Endothelial cell of umbilical vein (primary cell): ENCODE measurements at regions not wholly inside any gene's neighbourhood (a gene's known extent, or its start where the extent isn't known, plus 50 kb on each side); places are given as distances from the start of the nearest gene placed in this dataset.

Source experiments
- BruUV-seq: library from RNA; stranded (reverse); fragments of 400-500 nt; replicated peaks from 2 replicates; lab custom pipeline; 2021; lab: Mats Ljungman, UMichigan
- CTCF ChIA-PET: fragments of 300-600, 350-600 bp; sonication (Branson Sonifier 250); formaldehyde crosslinking; loops from one replicate; lab custom pipeline; 2021; ENCODE audit warnings: antibody characterized with exemption, inconsistent platforms; lab: Charles Lee
- POLR2A ChIA-PET: fragments of 300-600, 350-600 bp; sonication (Branson Sonifier 250); formaldehyde crosslinking; loops from one replicate; lab custom pipeline; 2021; ENCODE audit warnings: antibody characterized with exemption, inconsistent platforms; lab: Charles Lee
- DNase-seq: peaks from one replicate; pipeline ENCODE4 v3.0.0-alpha.2; 2011; ENCODE audit warnings: low read depth, low spot score
- FAIRE-seq: peaks from 2 replicates; lab custom pipeline; 2011; peaks lifted over from hg19 to GRCh38; lab: Jason Lieb, UNC
- H2AFZ ChIP-seq: 2 replicates; pipeline ENCODE4 v1.6.0; 2012; ENCODE audit warnings: low read depth, low read length, control low read depth, inconsistent platforms
- H3K27ac ChIP-seq: 2 replicates; pipeline ENCODE4 v1.5.1; 2011; ENCODE audit warnings: low read depth, mild to moderate bottlenecking, control low read depth, low read length, moderate library complexity; ENCODE audit not compliant: insufficient read depth
- H3K27me3 ChIP-seq, 2 experiments: 2 replicates each; pipeline versions ENCODE4 v1.6.0 to v1.6.1; 2011; ENCODE audit warnings: low read length in 2 of 2, mixed read lengths in 1 of 2; ENCODE audit not compliant: control insufficient read depth in 2 of 2, insufficient read depth in 2 of 2
- H3K36me3 ChIP-seq, 2 experiments: 2 replicates in 1 of 2; 3 replicates in 1 of 2; pipeline ENCODE4 v1.5.1; 2011; ENCODE audit warnings: low read length in 2 of 2, mild to moderate bottlenecking in 1 of 2, moderate library complexity in 1 of 2; ENCODE audit not compliant: control insufficient read depth in 2 of 2, insufficient read depth in 2 of 2; ENCODE audit errors: extremely low read depth in 1 of 2
- H3K4me1 ChIP-seq: 3 replicates; pipeline ENCODE4 v1.5.1; 2011; ENCODE audit warnings: mild to moderate bottlenecking, low read length; ENCODE audit not compliant: control insufficient read depth, insufficient read depth; ENCODE audit errors: extremely low read depth
- H3K4me2 ChIP-seq: 2 replicates; pipeline ENCODE4 v1.6.1; 2011; ENCODE audit warnings: low read length, control low read depth, mixed read lengths; ENCODE audit not compliant: insufficient read depth
- H3K4me3 ChIP-seq, 3 experiments: fragments of 200-600 bp in 1 of 3; sonication (generic), shearing (Covaris generic) in 1 of 3; replicated peaks in 1 of 3; 2 replicates each; pipeline ENCODE4 v1.5.1; 2011 to 2016; ENCODE audit warnings: control low read depth in 3 of 3, low read length in 3 of 3, mild to moderate bottlenecking in 2 of 3, inconsistent platforms in 1 of 3, low read depth in 1 of 3, moderate library complexity in 1 of 3; ENCODE audit not compliant: insufficient read depth in 1 of 3
- H3K79me2 ChIP-seq: 2 replicates; pipeline ENCODE4 v1.6.0; 2012; ENCODE audit warnings: low read length, inconsistent platforms; ENCODE audit not compliant: control insufficient read depth, insufficient read depth
- H3K9ac ChIP-seq: replicated peaks from 2 replicates; pipeline ENCODE3; 2011; ENCODE audit warnings: low read length, control low read depth; ENCODE audit not compliant: insufficient read depth; ENCODE audit errors: extremely low read depth
- H3K9me1 ChIP-seq: replicated peaks from 3 replicates; pipeline ENCODE4 v1.6.0; 2011; ENCODE audit warnings: mild to moderate bottlenecking, low read length; ENCODE audit not compliant: control insufficient read depth, insufficient read depth; ENCODE audit errors: extremely low read depth
- H3K9me3 ChIP-seq: replicated peaks from 2 replicates; pipeline ENCODE4 v1.5.1; 2012; ENCODE audit warnings: low read length, inconsistent platforms; ENCODE audit not compliant: control insufficient read depth, insufficient read depth
- H4K20me1 ChIP-seq: replicated peaks from 2 replicates; pipeline ENCODE3; 2011; ENCODE audit warnings: mild to moderate bottlenecking, low read length; ENCODE audit not compliant: control insufficient read depth, insufficient read depth; ENCODE audit errors: extremely low read depth
- EZH2 ChIP-seq: IDR thresholded peaks from 2 replicates; pipeline ENCODE4 v1.6.1; 2012; ENCODE audit warnings: borderline replicate concordance, low read depth, mild to moderate bottlenecking, moderate library complexity, low read length, inconsistent platforms; ENCODE audit not compliant: severe bottlenecking
- FOS ChIP-seq: IDR thresholded peaks from 2 replicates; pipeline ENCODE4 v1.6.1; 2011; ENCODE audit warnings: mild to moderate bottlenecking, low read length, moderate library complexity, borderline replicate concordance; ENCODE audit not compliant: insufficient read depth
- POLR2AphosphoS5 ChIP-seq: IDR thresholded peaks from 2 replicates; pipeline ENCODE4 v1.6.1; 2012; ENCODE audit warnings: low read depth, mild to moderate bottlenecking, control low read depth, low read length, moderate library complexity; ENCODE audit not compliant: insufficient read depth
- dilution Hi-C: fragments of 300-500 bp; cut with MboI; formaldehyde crosslinking; loops from one replicate; pipeline ENCODE4 v1.15.0; 2019; ENCODE audit warnings: low sequenced_read_pairs; ENCODE audit not compliant: extremely low pct_ligation_motif_present
- intact Hi-C: fragments of 100-400 bp; cut with micrococcal nuclease; formaldehyde crosslinking; loops from one replicate; pipeline ENCODE4 v1.10.0; 2022

DNA sequence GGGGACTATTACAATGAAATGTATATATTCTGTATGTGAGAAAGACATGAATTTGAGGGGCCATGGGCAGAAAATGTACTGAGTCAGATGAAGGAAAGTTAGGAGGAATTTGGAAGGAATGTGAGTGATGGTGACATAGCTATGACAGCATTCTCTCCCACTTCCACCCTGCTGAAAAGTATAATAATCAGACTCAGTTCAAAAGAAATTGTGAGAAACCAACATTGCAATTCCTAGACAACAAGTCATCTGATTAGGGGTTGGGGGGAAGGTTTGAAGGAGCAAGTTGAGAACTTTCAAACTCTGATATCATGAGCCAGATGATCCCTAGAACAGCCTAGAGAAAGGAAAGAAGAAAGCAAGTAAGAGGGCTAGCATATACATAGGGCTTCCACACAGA, 370.6 kb downstream of the DMRTA1 start:
- Histone ChIP-seq H3K27me3 (no peaks in the 10 kb centered on the region), H3K79me2 (no peaks in the 10 kb centered on the region), H3K36me3 (no peaks in the 10 kb centered on the region), H3K27ac (no peak overlapping the region), H3K4me3 (no peak overlapping the region), H3K9me1 (no peaks in the 10 kb centered on the region), H4K20me1 (no peaks in the 10 kb centered on the region), H3K4me1 (no peaks in the 10 kb centered on the region), H2AFZ (no peak overlapping the region), H3K9me3 (no peaks in the 10 kb centered on the region), H3K9ac (no peak overlapping the region), H3K4me2 (no peak overlapping the region)
- no peak for DNase-seq
- no peak for FAIRE-seq
- no TSS peak for BruUV-seq
- dilution Hi-C loops = no loop called here
- TF ChIP-seq POLR2AphosphoS5 (no peak), FOS (peak; percentile 5)
- intact Hi-C loops = loop anchor here (10.0 kb wide), 1 partner anchor 1428 kb away; no protein-coding TSS in a partner anchor
- POLR2A ChIA-PET = no interaction called here
- CTCF ChIA-PET = no interaction called here

DNA sequence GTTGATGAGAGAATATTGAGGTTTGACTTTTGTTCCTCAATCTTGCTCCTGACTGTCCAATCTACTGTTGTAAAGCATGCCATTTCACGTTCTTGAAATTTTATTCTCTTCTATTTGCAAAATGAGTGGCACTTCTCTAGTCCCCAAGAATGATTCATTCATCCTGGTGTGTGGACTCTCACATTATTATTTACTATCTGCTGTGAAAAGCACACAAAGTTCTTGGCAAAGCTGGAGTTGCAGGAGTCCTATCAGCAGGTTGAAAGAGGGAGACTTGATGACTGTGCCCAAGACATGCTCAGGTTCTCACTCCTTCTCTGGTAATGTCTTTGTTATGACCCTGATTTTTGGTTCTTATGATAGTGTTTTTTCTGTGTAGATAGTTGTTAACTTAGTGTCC, 382.6 kb downstream of the DMRTA1 start:
- H3K4me1 ChIP-seq = no peaks in the 10 kb centered on the region
- intact Hi-C loops (no loop called here), dilution Hi-C loops (no loop called here)
- no peak overlapping the region for H3K4me3 ChIP-seq
- DNase-seq (no peak), FAIRE-seq (no peak)
- H4K20me1 ChIP-seq = no peaks in the 10 kb centered on the region
- H3K9ac ChIP-seq = no peak overlapping the region
- H3K4me2 ChIP-seq = no peak overlapping the region
- BruUV-seq = no TSS peak
- POLR2A ChIA-PET = no interaction called here
- H3K36me3 ChIP-seq = no peaks in the 10 kb centered on the region
- no peak overlapping the region for H2AFZ ChIP-seq
- H3K79me2 ChIP-seq = no peaks in the 10 kb centered on the region
- no peaks in the 10 kb centered on the region for H3K9me1 ChIP-seq
- H3K27ac ChIP-seq = no peak overlapping the region
- CTCF ChIA-PET = no interaction called here
- H3K27me3 ChIP-seq = no peaks in the 10 kb centered on the region
- no peak for TF ChIP-seq FOS
- TF ChIP-seq EZH2 = no peak
- no peaks in the 10 kb centered on the region for H3K9me3 ChIP-seq
